GM21423 (cell line): ENCODE measurements at regions not wholly inside any gene's neighbourhood (a gene's known extent, or its start where the extent isn't known, plus 50 kb on each side); places are given as distances from the start of the nearest gene placed in this dataset.

Source experiments
- ATAC-seq: cut with Tn5 transposase; IDR thresholded peaks from one replicate; pipeline ENCODE4 v1.9.1; 2021; ENCODE audit warnings: mild to moderate bottlenecking, moderate library complexity; ENCODE audit not compliant: unreplicated experiment

GRCh38 chr14:32254952-32255679 lies 52.0 kb upstream of the RNU6-8 start:
- peak; percentile 37 for ATAC-seq

- no peak for ATAC-seq
These were observed 52.7 kb upstream of the RNU6-8 start for GRCh38 chr14:32255789-32256188.

GRCh38 chr14:32256576-32256975 lies 53.5 kb upstream of the RNU6-8 start:
- no peak for ATAC-seq

- ATAC-seq, result no peak
These were observed 55.4 kb upstream of the RNU6-8 start for GRCh38 chr14:32258336-32258993.

GRCh38 chr14:32259368-32260013 lies 56.4 kb upstream of the RNU6-8 start:
- peak; percentile 85 for ATAC-seq

GRCh38 chr14:32263939-32264567 lies 61.0 kb upstream of the RNU6-8 start:
- no peak for ATAC-seq

GRCh38 chr14:32265584-32265983 lies 62.5 kb upstream of the RNU6-8 start:
- ATAC-seq, result no peak

GRCh38 chr14:32277998-32278397 lies 51.1 kb upstream of the AKAP6 start:
- ATAC-seq, result no peak
